ENCODE measurements at regions not wholly inside any gene's neighbourhood (a gene's known extent, or its start where the extent isn't known, plus 50 kb on each side); places are given as distances from the start of the nearest gene placed in this dataset.

DNA sequence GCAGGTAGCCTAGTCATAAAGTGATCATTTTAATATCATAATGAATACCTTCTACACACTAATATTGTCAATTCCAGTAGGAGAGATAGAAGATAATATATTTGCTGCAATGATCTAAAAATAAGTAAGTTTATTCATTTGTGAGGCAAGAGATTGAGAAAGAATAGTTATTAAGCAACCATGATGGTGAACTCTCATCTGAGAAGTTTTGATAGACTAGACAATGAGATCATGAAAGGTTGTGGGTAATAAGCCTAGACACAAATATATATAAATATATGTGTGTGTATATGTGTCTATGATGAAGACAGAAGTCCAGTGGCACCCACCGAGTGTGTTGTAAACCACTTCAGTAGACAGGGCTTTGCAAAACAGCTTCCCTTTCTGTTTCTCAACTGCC lies 181.0 kb upstream of the CHST9 start:
- DNase-seq (ENCODE audit: low read depth), result no peak
- H3K4me3 ChIP-seq (ENCODE audit: low read depth, low read length), result no peak overlapping the region
- TF ChIP-seq, protein P1, sequence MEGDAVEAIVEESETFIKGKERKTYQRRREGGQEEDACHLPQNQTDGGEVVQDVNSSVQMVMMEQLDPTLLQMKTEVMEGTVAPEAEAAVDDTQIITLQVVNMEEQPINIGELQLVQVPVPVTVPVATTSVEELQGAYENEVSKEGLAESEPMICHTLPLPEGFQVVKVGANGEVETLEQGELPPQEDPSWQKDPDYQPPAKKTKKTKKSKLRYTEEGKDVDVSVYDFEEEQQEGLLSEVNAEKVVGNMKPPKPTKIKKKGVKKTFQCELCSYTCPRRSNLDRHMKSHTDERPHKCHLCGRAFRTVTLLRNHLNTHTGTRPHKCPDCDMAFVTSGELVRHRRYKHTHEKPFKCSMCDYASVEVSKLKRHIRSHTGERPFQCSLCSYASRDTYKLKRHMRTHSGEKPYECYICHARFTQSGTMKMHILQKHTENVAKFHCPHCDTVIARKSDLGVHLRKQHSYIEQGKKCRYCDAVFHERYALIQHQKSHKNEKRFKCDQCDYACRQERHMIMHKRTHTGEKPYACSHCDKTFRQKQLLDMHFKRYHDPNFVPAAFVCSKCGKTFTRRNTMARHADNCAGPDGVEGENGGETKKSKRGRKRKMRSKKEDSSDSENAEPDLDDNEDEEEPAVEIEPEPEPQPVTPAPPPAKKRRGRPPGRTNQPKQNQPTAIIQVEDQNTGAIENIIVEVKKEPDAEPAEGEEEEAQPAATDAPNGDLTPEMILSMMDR (conservative IDR thresholded peaks at IDR 0.05; ENCODE audit: low read depth, low read length), result no peak

DNA sequence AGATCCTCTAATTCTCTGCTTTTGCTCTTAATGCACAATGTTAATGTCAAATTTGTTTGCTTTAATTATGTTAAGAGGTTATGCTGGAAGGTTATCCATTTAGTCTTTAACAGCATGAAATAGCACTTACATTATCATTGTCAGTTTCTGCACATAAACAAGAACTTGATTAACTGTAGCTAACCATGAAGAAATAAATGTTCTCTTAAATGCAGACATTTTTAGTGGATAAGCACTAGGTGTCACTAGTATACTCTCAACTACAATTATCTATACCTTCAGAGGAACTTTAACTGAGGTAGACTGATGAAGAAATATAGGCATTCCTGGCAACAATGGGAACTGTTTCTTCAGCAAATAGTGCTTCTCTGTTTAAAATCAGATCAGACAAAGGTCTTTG lies 178.8 kb upstream of the CHST9 start:
- DNase-seq (ENCODE audit: low read depth), result no peak
- no peak overlapping the region for H3K4me3 ChIP-seq (ENCODE audit: low read depth, low read length)
- TF ChIP-seq, protein P1 (conservative IDR thresholded peaks at IDR 0.05; ENCODE audit: low read depth, low read length), result peak; percentile 53

DNA sequence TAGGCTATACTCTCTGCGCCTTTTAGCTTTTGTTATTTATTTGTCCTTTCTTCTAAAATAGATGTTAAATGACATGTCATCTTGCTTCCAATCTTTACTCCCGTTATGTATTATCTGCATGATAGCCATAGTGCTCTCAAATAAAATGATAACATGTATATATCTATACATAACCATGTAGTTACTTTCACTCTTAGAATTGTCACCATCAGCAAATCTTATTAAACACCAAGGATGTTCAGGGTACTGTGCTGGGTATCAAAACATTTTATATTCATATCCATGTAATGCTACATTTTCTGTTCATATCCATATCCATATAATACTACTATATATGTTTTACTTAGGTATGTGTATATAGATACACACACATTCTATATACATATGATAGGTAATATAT lies 176.4 kb upstream of the CHST9 start:
- TF ChIP-seq, protein P1 (conservative IDR thresholded peaks at IDR 0.05; ENCODE audit: low read depth, low read length), result no peak
- no peak for DNase-seq (ENCODE audit: low read depth)

DNA sequence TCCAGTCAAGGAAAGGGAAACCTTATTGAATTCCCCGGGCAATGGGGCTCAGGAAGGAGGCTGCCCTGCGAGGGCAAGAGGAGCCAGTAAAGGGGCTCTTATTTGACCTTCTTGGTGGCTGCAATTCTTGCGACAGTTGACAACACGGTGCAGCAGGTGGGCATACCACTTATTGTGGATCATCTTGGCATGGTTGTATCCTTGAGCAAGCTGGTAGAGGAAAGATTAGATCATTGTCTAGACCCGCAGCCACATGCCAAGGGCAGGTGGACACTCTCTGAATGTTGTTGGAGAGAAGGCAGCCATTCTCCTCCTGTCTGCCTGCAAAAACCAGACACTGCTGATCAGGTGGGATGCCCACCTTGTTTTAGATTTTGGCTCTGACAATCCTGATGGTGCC lies 170.2 kb upstream of the CHST9 start:
- TF ChIP-seq, protein P1 (conservative IDR thresholded peaks at IDR 0.05; ENCODE audit: low read depth, low read length), result no peak
- no peak for DNase-seq (ENCODE audit: low read depth)
- H3K4me3 ChIP-seq (ENCODE audit: low read depth, low read length), result no peak overlapping the region

More for the DNA sequence above, 176.4 kb upstream of the CHST9 start:
- no peak overlapping the region for H3K4me3 ChIP-seq (ENCODE audit: low read depth, low read length)

DNA sequence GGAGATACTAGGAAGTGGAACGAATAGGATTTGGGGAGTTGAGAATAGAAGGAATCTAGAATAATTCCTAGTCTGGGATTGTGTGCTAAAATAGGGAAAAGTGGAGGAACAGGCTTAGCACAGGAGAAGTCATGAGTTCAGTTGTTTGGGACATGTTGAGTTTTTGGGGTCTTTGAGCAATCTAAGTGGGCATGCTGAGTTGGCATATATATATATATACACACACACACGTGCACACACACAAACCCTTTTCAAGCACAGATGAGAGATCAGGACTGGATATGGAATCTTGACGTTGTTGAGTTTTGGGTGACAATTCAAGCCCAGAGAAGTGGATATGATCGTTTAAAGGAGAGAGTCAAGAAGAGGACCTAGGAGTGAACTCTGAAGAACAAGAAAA lies 168.2 kb upstream of the CHST9 start:
- TF ChIP-seq, protein P1 (conservative IDR thresholded peaks at IDR 0.05; ENCODE audit: low read depth, low read length), result no peak
- no peak overlapping the region for H3K4me3 ChIP-seq (ENCODE audit: low read depth, low read length)
- no peak for DNase-seq (ENCODE audit: low read depth)

DNA sequence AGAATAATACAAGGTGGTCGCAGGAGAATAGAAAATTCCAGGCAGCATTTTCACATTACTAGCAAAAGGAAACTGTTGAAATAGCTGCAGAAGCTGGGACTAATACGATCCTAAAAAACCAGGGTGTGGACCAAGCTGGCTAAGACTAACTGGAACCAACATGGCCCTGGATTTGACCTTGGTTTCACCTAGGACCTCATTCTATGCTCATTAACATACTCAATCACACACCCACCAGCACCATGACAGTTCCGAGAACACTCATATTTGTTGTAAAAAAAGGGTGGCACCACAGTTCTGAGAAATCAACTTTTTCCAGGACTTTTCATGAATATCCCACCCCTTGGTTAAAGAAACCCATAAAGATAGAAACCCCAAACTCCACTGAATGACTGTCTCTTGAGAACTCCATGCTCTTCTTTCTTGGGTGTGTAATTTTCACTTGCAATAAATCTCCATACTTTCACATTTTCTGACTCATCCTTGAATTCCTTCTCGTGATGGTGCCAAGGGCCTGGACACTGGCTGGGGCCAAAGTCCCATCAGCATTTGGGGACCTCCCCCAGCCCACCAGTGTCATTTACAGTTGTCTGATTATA lies 164.3 kb upstream of the CHST9 start:
- TF ChIP-seq, protein P1 (conservative IDR thresholded peaks at IDR 0.05; ENCODE audit: low read depth, low read length), result no peak
- DNase-seq (ENCODE audit: low read depth), result no peak
- H3K4me3 ChIP-seq (ENCODE audit: low read depth, low read length), result no peak overlapping the region

DNA sequence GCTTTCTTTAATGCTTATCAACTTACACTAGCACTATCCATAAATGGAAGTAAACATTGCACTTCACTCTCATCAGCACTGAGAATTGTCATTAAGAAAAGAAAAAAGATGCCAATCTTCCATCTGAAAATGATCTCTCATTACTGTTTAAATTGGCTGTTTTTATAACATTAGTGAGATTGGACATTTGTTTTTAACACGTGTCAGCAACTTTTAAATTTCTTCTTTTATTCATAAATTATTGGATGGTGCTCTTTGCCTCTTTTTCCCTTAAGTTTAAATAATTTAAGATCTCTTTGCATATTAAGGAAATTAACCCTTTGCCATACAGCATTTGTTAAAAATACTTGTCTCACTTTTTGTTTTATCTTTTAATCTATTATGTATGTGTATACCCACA lies 146.5 kb upstream of the CHST9 start:
- TF ChIP-seq, protein P1 (conservative IDR thresholded peaks at IDR 0.05; ENCODE audit: low read depth, low read length), result no peak
- DNase-seq (ENCODE audit: low read depth), result no peak
- no peak overlapping the region for H3K4me3 ChIP-seq (ENCODE audit: low read depth, low read length)

Measured in epithelial cell of proximal tubule (primary cell).